Spinal cord (tissue), 10 donors: ENCODE measurements at regions not wholly inside any gene's neighbourhood (a gene's known extent, or its start where the extent isn't known, plus 50 kb on each side); places are given as distances from the start of the nearest gene placed in this dataset. TPM values are rescaled to one million over a fixed set of nuclear protein-coding genes. Genes with fewer than 3 reads are reported as not detected.

Source experiments
- DNase-seq, 6 donors: peaks; one replicate each; pipeline versions ENCODE4 v3.0.0 to v3.0.0-alpha.2; 2013 to 2015; ENCODE audit warnings: low spot score in 6 of 6, low read depth in 4 of 6
- H3K27ac ChIP-seq: one replicate; pipeline ENCODE4 v1.5.1; 2013; ENCODE audit warnings: low read depth, low read length, control low read depth
- H3K27me3 ChIP-seq: one replicate; pipeline ENCODE4 v1.6.1; 2013; ENCODE audit warnings: low read length; ENCODE audit not compliant: control insufficient read depth, insufficient read depth
- H3K36me3 ChIP-seq: one replicate; pipeline ENCODE4 v1.6.1; 2013; ENCODE audit warnings: low read length; ENCODE audit not compliant: control insufficient read depth, insufficient read depth
- H3K4me1 ChIP-seq: one replicate; pipeline ENCODE4 v1.6.1; 2013; ENCODE audit warnings: low read length; ENCODE audit not compliant: control insufficient read depth, insufficient read depth
- H3K4me3 ChIP-seq: one replicate; pipeline ENCODE4 v1.5.1; 2013; ENCODE audit warnings: low read depth, low read length, control low read depth
- H3K9me3 ChIP-seq: one replicate; pipeline ENCODE4 v1.6.1; 2013; ENCODE audit warnings: low read length; ENCODE audit not compliant: control insufficient read depth, insufficient read depth
- WGBS: methylation state at CpG from one replicate; pipeline ENCODE4 v1.1.5; 2013; ENCODE audit warnings: missing lambda C conversion rate; ENCODE audit not compliant: insufficient coverage; 5-methylcytosine and 5-hydroxymethylcytosine counted together
- small RNA-seq: library from RNA; depleted of rRNA; stranded (forward); fragments of <200 nt; gene quantifications from one replicate; pipeline ENCODE3, GENCODE V24; 2014; ENCODE audit warnings: low replicate concordance
- donor health status: healthy.

- 80% methylated on average over 1 of the region's 3 CpGs for WGBS
- no peak overlapping the region for H3K27ac ChIP-seq
- H3K27me3 ChIP-seq = no peaks in the 10 kb centered on the region
- no peaks in the 10 kb centered on the region for H3K36me3 ChIP-seq
- H3K9me3 ChIP-seq = no peaks in the 10 kb centered on the region
- no peaks in the 10 kb centered on the region for H3K4me1 ChIP-seq
- no peak for DNase-seq
- H3K4me3 ChIP-seq = no peak overlapping the region
These were observed 147.5 kb downstream of the GATB start for GRCh38 chr4:151613290-151613689.

GRCh38 chr4:151614561-151614960 is 146.2 kb downstream of the GATB start:
- Histone ChIP-seq H3K4me3 (no peak overlapping the region), H3K27ac (no peak overlapping the region), H3K4me1 (no peaks in the 10 kb centered on the region), H3K9me3 (no peaks in the 10 kb centered on the region), H3K27me3 (no peaks in the 10 kb centered on the region), H3K36me3 (no peaks in the 10 kb centered on the region)
- 100% methylated on average over 1 of the region's 2 CpGs for WGBS
- no peak for DNase-seq

GRCh38 chr4:151618858-151619257 is 141.9 kb downstream of the GATB start:
- 86% methylated on average over 1 of the region's 2 CpGs for WGBS
- no peaks in the 10 kb centered on the region for H3K4me1 ChIP-seq
- H3K4me3 ChIP-seq = no peak overlapping the region
- no peaks in the 10 kb centered on the region for H3K27me3 ChIP-seq
- no peak overlapping the region for H3K27ac ChIP-seq
- no peak for DNase-seq
- no peaks in the 10 kb centered on the region for H3K36me3 ChIP-seq
- H3K9me3 ChIP-seq = no peaks in the 10 kb centered on the region

GRCh38 chr4:151620066-151620465 is 140.7 kb downstream of the GATB start:
- Histone ChIP-seq H3K4me3 (no peak overlapping the region), H3K27ac (no peak overlapping the region), H3K36me3 (no peaks in the 10 kb centered on the region), H3K4me1 (no peaks in the 10 kb centered on the region), H3K27me3 (no peaks in the 10 kb centered on the region), H3K9me3 (no peaks in the 10 kb centered on the region)
- DNase-seq = no peak

Small RNAs in the stretch of these regions (small RNA-seq; reads per million reads assigned to genes)
- not detected for gene RN7SKP35
